HCT116 (cell line): ENCODE measurements at regions not wholly inside any gene's neighbourhood (a gene's known extent, or its start where the extent isn't known, plus 50 kb on each side); places are given as distances from the start of the nearest gene placed in this dataset.

Source experiments
- ATAC-seq: fragments of 200-7000 bp; cut with Tn5 transposase; 2 replicates; pipeline ENCODE4 v1.9.1; 2020; ENCODE audit warnings: mild to moderate bottlenecking, moderate library complexity
- BruUV-seq: library from RNA; stranded (reverse); fragments of 400-500 nt; replicated peaks from 2 replicates; lab custom pipeline; 2021; lab: Mats Ljungman, UMichigan
- CTCF ChIA-PET: fragments of 300-600 bp; sonication (Branson Sonifier 250); formaldehyde crosslinking; loops from one replicate; lab custom pipeline; 2021; ENCODE audit warnings: antibody characterized with exemption; lab: Charles Lee
- POLR2A ChIA-PET: fragments of 300-600, 350-600 bp; sonication (Branson Sonifier 250); formaldehyde crosslinking; loops from one replicate; lab custom pipeline; 2021; ENCODE audit warnings: antibody characterized with exemption; lab: Charles Lee
- RAD21 ChIA-PET, 2 experiments: fragments of 300-600 bp; sonication (Branson Sonifier 250); formaldehyde crosslinking; loops; one replicate each; lab custom pipeline; 2023; ENCODE audit warnings: low total read pairs in 2 of 2; ENCODE audit not compliant: uncharacterized antibody in 2 of 2, unreplicated experiment in 2 of 2, low non-redundant PET in 1 of 2; lab: Charles Lee
- DNase-seq: peaks from one replicate; pipeline ENCODE4 v3.0.0-alpha.2; 2010; ENCODE audit warnings: low read depth, low spot score
- H2AFZ ChIP-seq: fragments of 200-600 bp; shearing (Covaris generic), sonication (generic); 2 replicates; pipeline ENCODE4 v1.6.1; 2017; ENCODE audit warnings: low read depth, mixed run types, mixed read lengths, antibody characterized with exemption, low read length; ENCODE audit not compliant: poor library complexity, severe bottlenecking
- H3K27ac ChIP-seq: 2 replicates; pipeline ENCODE4 v1.5.1; 2012; ENCODE audit warnings: low read depth, low read length
- H3K27me3 ChIP-seq: fragments of 200-600 bp; sonication (generic); 2 replicates; pipeline ENCODE4 v1.6.1; 2016; ENCODE audit warnings: mixed run types, low read length, mixed read lengths; ENCODE audit not compliant: insufficient read depth
- H3K36me3 ChIP-seq, 2 experiments: fragments of 200-500 bp in 1 of 2; fragments of 200-600 bp in 1 of 2; sonication (Bioruptor generic) in 1 of 2; sonication (generic) in 1 of 2; 2 replicates each; pipeline versions ENCODE4 v1.5.1 to v1.6.1; 2014 to 2016; ENCODE audit warnings: low read length in 2 of 2, inconsistent platforms in 1 of 2, mixed read lengths in 1 of 2, mixed run types in 1 of 2; ENCODE audit not compliant: insufficient read depth in 2 of 2, control insufficient read depth in 1 of 2
- H3K4me1 ChIP-seq, 2 experiments: fragments of 200-600 bp in 1 of 2; sonication (generic) in 1 of 2; 2 replicates each; pipeline versions ENCODE4 v1.5.1 to v1.6.1; 2012 to 2017; ENCODE audit warnings: low read length in 2 of 2, inconsistent platforms in 1 of 2, mild to moderate bottlenecking in 1 of 2, mixed read lengths in 1 of 2, mixed run types in 1 of 2, moderate library complexity in 1 of 2; ENCODE audit not compliant: insufficient read depth in 2 of 2, control insufficient read depth in 1 of 2
- H3K4me2 ChIP-seq: fragments of 200-600 bp; sonication (generic); 2 replicates; pipeline ENCODE4 v1.6.1; 2017; ENCODE audit warnings: mixed run types, low read length, mixed read lengths
- H3K4me3 ChIP-seq, 2 experiments: fragments of 200-600 bp in 1 of 2; sonication (generic) in 1 of 2; replicated peaks in 1 of 2; 2 replicates each; pipeline ENCODE4 v1.5.1; 2011 to 2016; ENCODE audit warnings: low read length in 2 of 2, control low read depth in 1 of 2, low read depth in 1 of 2, mild to moderate bottlenecking in 1 of 2, mixed read lengths in 1 of 2, mixed run types in 1 of 2
- H3K79me2 ChIP-seq: fragments of 200-600 bp; sonication (generic); 2 replicates; pipeline ENCODE4 v1.6.1; 2017; ENCODE audit warnings: mild to moderate bottlenecking, mixed run types, low read length, moderate library complexity, mixed read lengths; ENCODE audit not compliant: insufficient read depth
- H3K9ac ChIP-seq: fragments of 200-600 bp; sonication (generic); 2 replicates; pipeline ENCODE4 v1.6.1; 2016; ENCODE audit warnings: low read length, mixed read lengths
- H3K9me2 ChIP-seq: fragments of 200-600 bp; sonication (generic), shearing (Covaris generic); 2 replicates; pipeline ENCODE4 v1.6.1; 2017; ENCODE audit warnings: mixed run types, mild to moderate bottlenecking, moderate library complexity; ENCODE audit not compliant: insufficient read depth
- H3K9me3 ChIP-seq, 2 experiments: fragments of 200-500 bp in 1 of 2; fragments of 200-600 bp in 1 of 2; sonication (Bioruptor generic) in 1 of 2; sonication (generic) in 1 of 2; 2 replicates each; pipeline ENCODE4 v1.6.1; 2014 to 2017; ENCODE audit warnings: low read length in 2 of 2, mixed read lengths in 2 of 2, inconsistent platforms in 1 of 2, low read depth in 1 of 2, mild to moderate bottlenecking in 1 of 2, mixed run types in 1 of 2, moderate library complexity in 1 of 2; ENCODE audit not compliant: control insufficient read depth in 1 of 2, insufficient read depth in 1 of 2
- H4K20me1 ChIP-seq: fragments of 200-600 bp; sonication (generic), shearing (Covaris generic); 2 replicates; pipeline ENCODE4 v1.6.1; 2017; ENCODE audit warnings: mixed run types, mild to moderate bottlenecking, moderate library complexity; ENCODE audit not compliant: insufficient read depth
- CBX3 ChIP-seq: IDR thresholded peaks from 2 replicates; pipeline ENCODE4 v1.6.1; 2012; ENCODE audit warnings: low read depth
- CEBPB ChIP-seq: IDR thresholded peaks from 2 replicates; pipeline ENCODE4 v1.6.1; 2012; ENCODE audit warnings: low read depth
- EGR1 ChIP-seq: IDR thresholded peaks from 2 replicates; pipeline ENCODE4 v1.6.1; 2012; ENCODE audit warnings: low read depth
- ELF1 ChIP-seq: IDR thresholded peaks from 2 replicates; pipeline ENCODE4 v1.6.1; 2012; ENCODE audit warnings: low read depth, borderline replicate concordance
- EZH2 ChIP-seq: fragments of 200-600 bp; sonication (generic); IDR thresholded peaks from 2 replicates; pipeline ENCODE4 v1.6.1; 2017; ENCODE audit warnings: antibody characterized with exemption, mixed run types
- EZH2phosphoT487 ChIP-seq: fragments of 200-600 bp; IDR thresholded peaks from 2 replicates; pipeline ENCODE4 v1.6.1; 2018; ENCODE audit warnings: antibody characterized with exemption, borderline replicate concordance
- FOSL1 ChIP-seq: IDR thresholded peaks from 2 replicates; pipeline ENCODE4 v1.6.1; 2012; ENCODE audit warnings: low read depth
- POLR2A ChIP-seq: IDR thresholded peaks from 2 replicates; pipeline ENCODE4 v1.7.0; 2011; ENCODE audit warnings: borderline replicate concordance; ENCODE audit not compliant: insufficient read depth, insufficient read length; ENCODE audit errors: extremely low read depth
- POLR2AphosphoS5 ChIP-seq: IDR thresholded peaks from 2 replicates; pipeline ENCODE4 v1.6.1; 2011; ENCODE audit warnings: mild to moderate bottlenecking, low read depth, low read length, moderate library complexity
- RAD21 ChIP-seq: IDR thresholded peaks from 2 replicates; pipeline ENCODE4 v1.6.1; 2012; ENCODE audit warnings: low read depth, mild to moderate bottlenecking
- SIN3A ChIP-seq: IDR thresholded peaks from 2 replicates; pipeline ENCODE4 v1.6.1; 2012; ENCODE audit warnings: low read depth
- SP1 ChIP-seq: IDR thresholded peaks from 2 replicates; pipeline ENCODE4 v1.6.1; 2012; ENCODE audit warnings: low read depth
- TCF7L2 ChIP-seq: IDR thresholded peaks from 2 replicates; pipeline ENCODE4 v1.7.0; 2011; ENCODE audit warnings: borderline replicate concordance, inconsistent platforms; ENCODE audit not compliant: insufficient read depth, insufficient read length; ENCODE audit errors: extremely low read depth
- YY1 ChIP-seq: IDR thresholded peaks from 2 replicates; pipeline ENCODE4 v1.6.1; 2011; ENCODE audit warnings: low read length, low read depth, moderate library complexity, mild to moderate bottlenecking; ENCODE audit not compliant: insufficient replicate concordance; ENCODE audit errors: extremely low read depth
- ZFX ChIP-seq: fragments of 450-650 bp; IDR thresholded peaks from 2 replicates; pipeline ENCODE4 v1.6.1; 2017
- intact Hi-C: fragments of 100-400 bp; cut with micrococcal nuclease; formaldehyde crosslinking; loops from 2 replicates; pipeline ENCODE4 v1.10.0; 2022
- TF ChIP-seq, protein P1 (sequence below): IDR thresholded peaks from 2 replicates; pipeline ENCODE4 v1.6.1; 2012
- TF ChIP-seq, protein P2 (sequence below): IDR thresholded peaks from 2 replicates; pipeline ENCODE4 v1.6.1; 2011; ENCODE audit warnings: mild to moderate bottlenecking, low read length, moderate library complexity; ENCODE audit not compliant: insufficient replicate concordance; ENCODE audit errors: extremely low read depth
- TF ChIP-seq, protein P3 (sequence below), 3 experiments: fragments of 200-600 bp in 1 of 3; sonication (generic) in 1 of 3; IDR thresholded peaks in 2 of 3; conservative IDR thresholded peaks in 1 of 3; 2 replicates each; pipeline ENCODE4 v1.5.1; 2012 to 2017; ENCODE audit warnings: low read depth in 2 of 3, low read length in 2 of 3, antibody characterized with exemption in 1 of 3, borderline replicate concordance in 1 of 3, control low read depth in 1 of 3, mild to moderate bottlenecking in 1 of 3, mixed read lengths in 1 of 3, mixed run types in 1 of 3, moderate library complexity in 1 of 3; ENCODE audit not compliant: insufficient read depth in 1 of 3
- TF ChIP-seq, protein P4 (sequence below): IDR thresholded peaks from 2 replicates; pipeline ENCODE4 v1.6.1; 2012; ENCODE audit warnings: low read depth
- TF ChIP-seq, protein P5 (sequence below): IDR thresholded peaks from 2 replicates; pipeline ENCODE4 v1.6.1; 2012

DNA sequence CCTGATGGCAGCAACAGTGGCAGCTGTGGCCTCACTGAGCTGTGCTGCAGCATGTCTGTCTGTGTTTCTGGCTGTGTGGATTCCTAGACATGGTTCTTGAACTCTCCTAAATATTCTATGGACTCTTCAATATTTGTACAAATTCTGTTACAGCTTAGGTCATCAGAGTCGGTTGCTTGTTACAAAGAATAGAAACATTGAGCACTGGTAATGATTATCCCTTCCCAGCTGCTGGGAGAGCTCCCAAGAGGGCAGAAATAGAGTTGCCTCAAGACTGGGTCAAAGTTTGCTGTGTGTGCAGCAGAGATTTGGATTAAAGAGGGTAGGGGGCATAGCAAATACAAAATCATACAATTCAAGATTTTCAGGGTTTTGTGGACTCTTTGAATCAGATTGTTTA lies 337.1 kb upstream of the AKR1E2 start:
- intact Hi-C loops, result no loop called here
- H3K4me1 ChIP-seq, result no peaks in the 10 kb centered on the region
- H3K79me2 ChIP-seq, result no peaks in the 10 kb centered on the region
- DNase-seq, result no peak
- no peaks in the 10 kb centered on the region for H3K9me3 ChIP-seq
- H3K27me3 ChIP-seq, result no peaks in the 10 kb centered on the region
- no peak overlapping the region for H3K27ac ChIP-seq
- no peaks in the 10 kb centered on the region for H4K20me1 ChIP-seq
- H3K9ac ChIP-seq, result no peak overlapping the region
- POLR2A ChIA-PET, result no interaction called here
- H3K4me3 ChIP-seq, result no peak overlapping the region
- CTCF ChIA-PET, result no interaction called here
- H3K4me2 ChIP-seq, result no peak overlapping the region
- RAD21 ChIA-PET, result no interaction called here
- TF ChIP-seq POLR2A, result no peak
- TF ChIP-seq POLR2AphosphoS5, result no peak
- no peak for TF ChIP-seq SIN3A
- no peak for TF ChIP-seq EZH2phosphoT487
- TF ChIP-seq, protein P1, sequence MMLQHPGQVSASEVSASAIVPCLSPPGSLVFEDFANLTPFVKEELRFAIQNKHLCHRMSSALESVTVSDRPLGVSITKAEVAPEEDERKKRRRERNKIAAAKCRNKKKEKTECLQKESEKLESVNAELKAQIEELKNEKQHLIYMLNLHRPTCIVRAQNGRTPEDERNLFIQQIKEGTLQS, result no peak
- TF ChIP-seq, protein P2, sequence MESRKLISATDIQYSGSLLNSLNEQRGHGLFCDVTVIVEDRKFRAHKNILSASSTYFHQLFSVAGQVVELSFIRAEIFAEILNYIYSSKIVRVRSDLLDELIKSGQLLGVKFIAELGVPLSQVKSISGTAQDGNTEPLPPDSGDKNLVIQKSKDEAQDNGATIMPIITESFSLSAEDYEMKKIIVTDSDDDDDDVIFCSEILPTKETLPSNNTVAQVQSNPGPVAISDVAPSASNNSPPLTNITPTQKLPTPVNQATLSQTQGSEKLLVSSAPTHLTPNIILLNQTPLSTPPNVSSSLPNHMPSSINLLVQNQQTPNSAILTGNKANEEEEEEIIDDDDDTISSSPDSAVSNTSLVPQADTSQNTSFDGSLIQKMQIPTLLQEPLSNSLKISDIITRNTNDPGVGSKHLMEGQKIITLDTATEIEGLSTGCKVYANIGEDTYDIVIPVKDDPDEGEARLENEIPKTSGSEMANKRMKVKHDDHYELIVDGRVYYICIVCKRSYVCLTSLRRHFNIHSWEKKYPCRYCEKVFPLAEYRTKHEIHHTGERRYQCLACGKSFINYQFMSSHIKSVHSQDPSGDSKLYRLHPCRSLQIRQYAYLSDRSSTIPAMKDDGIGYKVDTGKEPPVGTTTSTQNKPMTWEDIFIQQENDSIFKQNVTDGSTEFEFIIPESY, result no peak
- TF ChIP-seq EZH2, result no peak
- TF ChIP-seq, protein P3, sequence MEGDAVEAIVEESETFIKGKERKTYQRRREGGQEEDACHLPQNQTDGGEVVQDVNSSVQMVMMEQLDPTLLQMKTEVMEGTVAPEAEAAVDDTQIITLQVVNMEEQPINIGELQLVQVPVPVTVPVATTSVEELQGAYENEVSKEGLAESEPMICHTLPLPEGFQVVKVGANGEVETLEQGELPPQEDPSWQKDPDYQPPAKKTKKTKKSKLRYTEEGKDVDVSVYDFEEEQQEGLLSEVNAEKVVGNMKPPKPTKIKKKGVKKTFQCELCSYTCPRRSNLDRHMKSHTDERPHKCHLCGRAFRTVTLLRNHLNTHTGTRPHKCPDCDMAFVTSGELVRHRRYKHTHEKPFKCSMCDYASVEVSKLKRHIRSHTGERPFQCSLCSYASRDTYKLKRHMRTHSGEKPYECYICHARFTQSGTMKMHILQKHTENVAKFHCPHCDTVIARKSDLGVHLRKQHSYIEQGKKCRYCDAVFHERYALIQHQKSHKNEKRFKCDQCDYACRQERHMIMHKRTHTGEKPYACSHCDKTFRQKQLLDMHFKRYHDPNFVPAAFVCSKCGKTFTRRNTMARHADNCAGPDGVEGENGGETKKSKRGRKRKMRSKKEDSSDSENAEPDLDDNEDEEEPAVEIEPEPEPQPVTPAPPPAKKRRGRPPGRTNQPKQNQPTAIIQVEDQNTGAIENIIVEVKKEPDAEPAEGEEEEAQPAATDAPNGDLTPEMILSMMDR (IDR thresholded peaks at IDR 0.05 in 2 of 3, conservative IDR thresholded peaks at IDR 0.05 in 1 of 3; ENCODE audit: borderline replicate concordance in 1 of 3, insufficient read depth in 1 of 3, low read depth in 2 of 3, low read length in 2 of 3), result no peak
- no peak for TF ChIP-seq RAD21
- no peak for TF ChIP-seq YY1
- no peak for TF ChIP-seq ELF1
- TF ChIP-seq CEBPB, result no peak
- no peak for TF ChIP-seq CBX3
- no peak for TF ChIP-seq TCF7L2
- no peak for TF ChIP-seq SP1
- TF ChIP-seq, protein P4, sequence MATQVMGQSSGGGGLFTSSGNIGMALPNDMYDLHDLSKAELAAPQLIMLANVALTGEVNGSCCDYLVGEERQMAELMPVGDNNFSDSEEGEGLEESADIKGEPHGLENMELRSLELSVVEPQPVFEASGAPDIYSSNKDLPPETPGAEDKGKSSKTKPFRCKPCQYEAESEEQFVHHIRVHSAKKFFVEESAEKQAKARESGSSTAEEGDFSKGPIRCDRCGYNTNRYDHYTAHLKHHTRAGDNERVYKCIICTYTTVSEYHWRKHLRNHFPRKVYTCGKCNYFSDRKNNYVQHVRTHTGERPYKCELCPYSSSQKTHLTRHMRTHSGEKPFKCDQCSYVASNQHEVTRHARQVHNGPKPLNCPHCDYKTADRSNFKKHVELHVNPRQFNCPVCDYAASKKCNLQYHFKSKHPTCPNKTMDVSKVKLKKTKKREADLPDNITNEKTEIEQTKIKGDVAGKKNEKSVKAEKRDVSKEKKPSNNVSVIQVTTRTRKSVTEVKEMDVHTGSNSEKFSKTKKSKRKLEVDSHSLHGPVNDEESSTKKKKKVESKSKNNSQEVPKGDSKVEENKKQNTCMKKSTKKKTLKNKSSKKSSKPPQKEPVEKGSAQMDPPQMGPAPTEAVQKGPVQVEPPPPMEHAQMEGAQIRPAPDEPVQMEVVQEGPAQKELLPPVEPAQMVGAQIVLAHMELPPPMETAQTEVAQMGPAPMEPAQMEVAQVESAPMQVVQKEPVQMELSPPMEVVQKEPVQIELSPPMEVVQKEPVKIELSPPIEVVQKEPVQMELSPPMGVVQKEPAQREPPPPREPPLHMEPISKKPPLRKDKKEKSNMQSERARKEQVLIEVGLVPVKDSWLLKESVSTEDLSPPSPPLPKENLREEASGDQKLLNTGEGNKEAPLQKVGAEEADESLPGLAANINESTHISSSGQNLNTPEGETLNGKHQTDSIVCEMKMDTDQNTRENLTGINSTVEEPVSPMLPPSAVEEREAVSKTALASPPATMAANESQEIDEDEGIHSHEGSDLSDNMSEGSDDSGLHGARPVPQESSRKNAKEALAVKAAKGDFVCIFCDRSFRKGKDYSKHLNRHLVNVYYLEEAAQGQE, result no peak
- TF ChIP-seq EGR1, result no peak
- TF ChIP-seq FOSL1, result no peak
- TF ChIP-seq, protein P5, sequence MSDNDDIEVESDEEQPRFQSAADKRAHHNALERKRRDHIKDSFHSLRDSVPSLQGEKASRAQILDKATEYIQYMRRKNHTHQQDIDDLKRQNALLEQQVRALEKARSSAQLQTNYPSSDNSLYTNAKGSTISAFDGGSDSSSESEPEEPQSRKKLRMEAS, result no peak
- no peak for TF ChIP-seq ZFX
- TF ChIP-seq, all 23 proteins: peak for 0
- H3K36me3 ChIP-seq, result no peaks in the 10 kb centered on the region
- 0 out of 2 replicates have a peak, but pooled peaks cover 4% of the 10 kb centered on the region for H3K9me2 ChIP-seq
- BruUV-seq, result no TSS peak
- no peak for ATAC-seq
- no peak overlapping the region for H2AFZ ChIP-seq
